ACHN (cell line): ENCODE measurements at regions not wholly inside any gene's neighbourhood (a gene's known extent, or its start where the extent isn't known, plus 50 kb on each side); places are given as distances from the start of the nearest gene placed in this dataset.
"Not testable (repeated sequence)": the region's sequence is repeated elsewhere in the genome, so short reads cannot be mapped to it uniquely, and the experiment has no call there.

Experiments
- DNase-seq: peaks from one replicate; pipeline ENCODE4 v3.0.0-alpha.2; 2015
- in situ Hi-C: cut with HindIII; loops from 2 replicates; pipeline ENCODE4 v1.10.0; 2017; ENCODE audit warnings: low sequenced_read_pairs, low pct_ligation_motif_present, low pct_unique_long_range_greater_than_20kb

GRCh38 chr6:22727710-22728109 is 158.3 kb downstream of the HDGFL1 start:
- no peak for DNase-seq
- in situ Hi-C loops, result no loop called here

- DNase-seq, result no peak
- in situ Hi-C loops, result no loop called here
Observed at GRCh38 chr6:22732176-22732970, 163.0 kb downstream of the HDGFL1 start.

GRCh38 chr6:22736740-22737139 is 167.4 kb downstream of the HDGFL1 start:
- in situ Hi-C loops, result no loop called here
- DNase-seq, result no peak

DNA sequence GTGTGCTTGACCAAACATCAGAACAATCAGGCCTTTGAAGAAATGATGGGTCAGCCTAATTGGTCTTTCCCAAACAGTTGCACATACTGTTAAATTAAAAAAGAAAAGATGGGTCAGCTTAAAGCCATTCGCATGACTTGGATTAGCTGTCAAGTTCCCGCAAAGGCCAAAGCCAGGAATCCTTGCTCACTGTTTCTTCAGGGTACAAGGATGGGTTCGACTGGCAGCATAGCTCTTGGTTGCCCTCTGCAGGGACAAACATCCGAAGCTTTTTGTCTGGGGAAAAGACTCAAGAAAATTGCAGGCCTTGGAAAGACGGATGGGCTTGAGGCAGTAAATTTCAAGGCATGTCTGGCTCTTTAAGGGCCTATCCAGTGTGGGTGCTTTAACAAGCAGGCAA is 168.0 kb downstream of the HDGFL1 start:
- DNase-seq, result peak; percentile 45
- in situ Hi-C loops, result no loop called here

DNA sequence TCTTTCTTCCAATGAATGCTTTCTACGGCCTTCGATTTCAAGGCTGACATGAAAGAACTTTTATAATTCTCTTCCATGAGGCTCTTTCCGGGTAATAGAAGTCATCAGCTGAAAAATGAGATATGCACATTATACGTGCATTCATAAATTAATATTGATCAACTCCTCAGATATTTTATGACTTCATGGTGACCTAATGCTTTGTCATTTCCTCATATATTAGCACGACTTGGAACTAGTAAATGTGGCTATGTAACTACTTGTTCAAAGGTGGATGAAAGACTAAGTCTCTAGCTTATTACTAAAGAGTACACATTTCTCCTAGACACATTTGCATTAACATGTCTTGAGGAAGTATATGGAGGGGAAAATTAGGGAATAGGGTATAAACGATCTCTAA is 168.8 kb downstream of the HDGFL1 start:
- in situ Hi-C loops, result no loop called here
- DNase-seq, result no peak

GRCh38 chr6:22747571-22747970 is 178.2 kb downstream of the HDGFL1 start:
- in situ Hi-C loops, result no loop called here
- no peak for DNase-seq

- in situ Hi-C loops, result no loop called here
Observed at GRCh38 chr6:22748681-22749080, 179.3 kb downstream of the HDGFL1 start.

GRCh38 chr6:22749696-22750095 is 180.3 kb downstream of the HDGFL1 start:
- in situ Hi-C loops, result no loop called here
- no peak for DNase-seq

More at GRCh38 chr6:22748681-22749080, 179.3 kb downstream of the HDGFL1 start:
- no peak for DNase-seq

DNA sequence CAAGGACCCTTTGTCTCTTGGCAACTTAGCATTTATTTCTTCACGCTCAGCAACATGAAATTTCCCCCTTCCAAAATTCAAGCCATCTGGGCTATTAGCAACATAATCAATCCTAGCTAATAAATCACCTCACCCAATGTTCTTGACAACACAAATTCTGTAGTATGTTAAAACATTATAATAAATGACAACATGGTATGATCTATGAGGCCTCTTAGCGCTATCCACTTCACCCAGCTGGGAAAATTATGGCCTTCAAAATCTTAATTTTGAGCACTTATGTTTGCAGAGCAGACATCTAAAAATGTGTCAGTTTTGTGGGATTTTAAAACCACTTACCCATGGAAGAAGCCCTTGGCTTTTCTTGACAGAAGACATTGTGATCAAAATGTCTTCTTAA is 181.9 kb downstream of the HDGFL1 start:
- in situ Hi-C loops, result no loop called here
- DNase-seq, result no peak

DNA sequence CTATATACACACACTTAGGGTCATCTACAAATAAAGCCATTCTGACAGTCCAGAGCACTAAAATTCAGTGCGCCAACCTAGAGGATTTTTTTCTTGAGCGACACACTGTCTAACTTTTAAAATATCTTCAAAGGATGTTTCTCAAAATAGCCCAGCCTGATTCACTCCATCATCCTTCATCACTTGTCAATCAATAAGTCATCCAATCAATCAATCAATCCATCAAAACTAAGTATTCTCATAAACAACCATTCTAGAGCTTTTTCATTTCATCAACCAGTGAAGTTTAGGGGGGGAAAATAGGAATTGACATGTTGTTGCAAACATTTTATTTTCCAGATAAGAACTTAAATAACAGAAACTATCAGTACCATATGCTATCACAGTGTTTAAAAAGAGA is 183.2 kb downstream of the HDGFL1 start:
- in situ Hi-C loops, result no loop called here
- no peak for DNase-seq

GRCh38 chr6:22754061-22754460 is 184.7 kb downstream of the HDGFL1 start:
- DNase-seq, result no peak
- in situ Hi-C loops, result no loop called here

GRCh38 chr6:22755605-22756004 is 186.2 kb downstream of the HDGFL1 start:
- DNase-seq, result no peak
- in situ Hi-C loops, result no loop called here

- in situ Hi-C loops, result no loop called here
Observed at GRCh38 chr6:22756365-22756764, 187.0 kb downstream of the HDGFL1 start.

GRCh38 chr6:22764496-22764895 is 195.1 kb downstream of the HDGFL1 start:
- DNase-seq, result no peak
- in situ Hi-C loops, result no loop called here

More at GRCh38 chr6:22756365-22756764, 187.0 kb downstream of the HDGFL1 start:
- DNase-seq, result no peak

DNA sequence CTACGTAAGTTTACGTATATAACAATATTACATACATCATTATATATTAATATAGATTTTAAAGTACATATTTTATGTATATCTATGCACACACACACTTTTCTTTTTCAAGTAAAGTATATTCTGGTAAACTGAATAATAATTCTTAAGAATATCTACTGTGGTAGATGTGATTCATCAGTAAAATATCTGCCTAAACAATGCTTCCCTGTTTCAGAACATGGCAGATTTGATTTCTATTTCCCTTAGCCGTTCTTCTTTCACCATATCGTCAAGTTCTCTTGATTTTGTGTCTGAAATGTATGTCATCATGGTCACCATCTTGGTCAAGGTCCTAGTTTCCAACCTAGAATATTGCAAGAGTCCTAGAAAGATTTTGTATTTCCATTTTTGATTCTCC is 195.6 kb downstream of the HDGFL1 start:
- in situ Hi-C loops, result no loop called here
- no peak for DNase-seq

- in situ Hi-C loops, result no loop called here
- peak; percentile 10 for DNase-seq
Observed at GRCh38 chr6:22766979-22767378, 197.6 kb downstream of the HDGFL1 start.

DNA sequence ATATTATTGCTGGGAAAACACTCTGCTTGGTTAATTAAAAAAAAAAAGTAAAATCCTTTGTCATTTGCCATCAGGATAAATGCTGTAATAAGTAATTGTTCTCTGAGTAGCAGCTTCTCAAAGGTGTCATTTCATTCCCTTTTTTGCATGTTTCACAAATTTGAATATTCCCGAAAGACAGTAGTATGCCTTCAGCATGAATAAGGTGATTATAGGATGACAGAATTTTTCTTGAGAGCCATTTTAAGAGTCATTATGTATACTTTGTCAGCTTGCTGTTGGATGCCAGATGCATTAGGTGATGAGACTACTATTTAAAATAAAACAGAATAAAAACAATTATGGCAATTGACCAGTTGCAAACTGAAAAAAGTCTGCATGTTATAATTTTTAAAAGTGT is 200.7 kb downstream of the HDGFL1 start:
- DNase-seq, result no peak
- in situ Hi-C loops, result no loop called here

DNA sequence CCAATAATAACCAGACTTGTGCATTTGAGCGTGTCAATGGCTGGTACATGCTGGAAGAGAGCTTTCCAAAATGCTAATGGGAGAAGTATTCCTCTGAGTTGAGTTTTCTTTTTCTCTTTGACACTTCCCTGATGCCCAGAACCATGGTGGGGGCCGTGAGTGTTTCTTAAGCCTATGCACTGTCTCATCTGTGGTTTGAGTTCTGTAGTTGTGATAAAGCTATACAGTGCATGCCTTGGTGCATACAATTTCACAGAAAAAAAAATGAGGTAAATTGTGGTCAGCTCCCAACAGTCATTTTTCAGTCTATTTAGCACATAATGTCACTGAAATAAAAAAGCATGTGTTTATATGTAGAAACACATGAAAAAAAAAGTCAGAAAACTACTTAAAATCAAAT is 204.8 kb downstream of the HDGFL1 start:
- in situ Hi-C loops, result no loop called here
- no peak for DNase-seq

DNA sequence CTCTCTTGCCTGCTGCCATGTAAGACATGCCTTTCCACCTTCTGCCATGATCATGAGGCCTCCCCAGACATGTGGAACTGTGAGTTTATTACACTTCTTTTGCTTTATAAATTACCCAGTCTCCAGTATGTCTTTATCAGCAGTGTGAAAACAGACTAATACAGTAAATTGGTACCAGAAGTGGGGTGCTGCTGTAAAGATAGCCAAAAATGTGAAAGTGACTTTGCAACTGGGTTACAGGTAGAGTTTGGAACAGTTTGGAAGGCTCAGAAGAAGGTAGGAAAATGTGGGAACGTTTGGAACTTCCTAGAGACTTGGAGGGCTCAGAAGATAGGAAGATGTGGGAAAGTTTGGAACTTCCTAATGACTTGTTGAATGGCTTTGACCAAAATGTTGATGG is 209.1 kb downstream of the HDGFL1 start:
- in situ Hi-C loops, DNase-seq: not testable (repeated sequence)

DNA sequence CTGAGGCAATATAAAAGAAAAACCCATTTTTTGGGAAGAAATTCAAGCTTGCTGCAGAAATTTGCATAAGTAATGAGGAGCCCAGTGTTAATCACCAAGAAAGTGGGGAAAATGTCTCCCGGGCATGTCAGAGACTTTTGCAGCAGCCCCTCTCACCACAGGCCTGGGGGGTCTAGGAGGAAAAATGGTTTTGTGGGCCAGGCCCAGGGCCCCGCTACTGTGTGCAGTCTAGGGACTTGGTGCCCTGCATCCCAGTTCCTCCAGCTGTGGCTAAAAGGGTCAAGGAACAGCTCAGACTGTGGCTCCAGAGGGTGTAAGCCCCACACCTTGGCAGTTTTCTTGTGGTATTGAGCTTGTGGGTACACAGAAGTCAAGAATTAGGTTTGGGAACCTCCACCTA is 209.7 kb downstream of the HDGFL1 start:
- no peak for DNase-seq
- in situ Hi-C loops, result no loop called here

DNA sequence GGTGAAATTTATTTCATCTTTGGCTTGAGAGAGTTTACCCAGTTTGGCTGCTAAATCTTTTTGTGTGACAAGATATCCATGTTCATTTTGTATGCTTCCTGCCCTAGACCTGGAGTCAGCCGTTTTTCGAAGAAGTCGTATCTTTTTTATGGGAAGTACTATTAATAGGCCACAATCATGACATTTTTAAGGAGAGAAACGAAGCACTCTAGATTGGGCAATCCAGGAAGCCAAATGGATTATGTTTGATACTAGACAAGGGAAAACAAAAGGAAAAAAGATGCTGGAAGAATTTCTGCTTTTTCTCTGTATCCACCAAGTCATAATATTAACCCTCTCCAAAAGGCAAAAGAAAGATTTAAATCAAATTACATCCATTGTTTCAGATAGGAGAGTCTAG is 214.6 kb downstream of the HDGFL1 start:
- in situ Hi-C loops, result no loop called here
- DNase-seq, result no peak
